ENCODE measurements at regions not wholly inside any gene's neighbourhood (a gene's known extent, or its start where the extent isn't known, plus 50 kb on each side); places are given as distances from the start of the nearest gene placed in this dataset.
A peak's percentile ranks its signal among the peaks of the same experiment; 100 is the strongest.

DNA sequence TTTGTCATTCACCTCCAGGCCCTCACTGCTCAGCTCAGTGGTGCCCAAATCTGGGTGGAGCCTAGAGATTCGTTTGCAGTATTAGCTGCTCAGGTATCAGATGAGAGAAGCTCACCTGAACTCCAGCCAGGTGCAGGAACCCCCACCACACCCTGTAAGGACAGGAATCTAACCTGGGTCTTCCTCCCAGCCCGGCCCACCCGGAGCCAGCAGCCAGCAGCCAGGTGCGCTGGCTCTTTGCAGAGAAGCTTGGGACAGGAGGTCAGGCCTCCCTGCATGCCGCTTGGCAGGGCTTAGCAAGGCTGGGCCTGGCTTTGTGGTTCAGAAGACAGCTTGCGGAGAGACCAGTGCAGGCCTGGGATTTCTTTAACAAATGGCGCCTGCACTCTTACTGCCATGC is 125.6 kb upstream of the MYL2 start:
- Histone ChIP-seq H4K5ac (ENCODE audit: insufficient read length, low read depth, low read length) (no peak overlapping the region), H3K36me3 (ENCODE audit: control insufficient read depth in 2 of 4, insufficient read depth in 4 of 4, low read length in 3 of 4) (no peaks in the 10 kb centered on the region), H2BK5ac (ENCODE audit: low read depth, low read length) (no peak overlapping the region), H3K14ac (ENCODE audit: insufficient read length) (no peak overlapping the region), H3K23me2 (ENCODE audit: low read depth, low read length) (peaks cover 2% of the 10 kb centered on the region; the same call in 1 of the 2 replicates), H3K27me3 (replicated peaks in 1 of 4; ENCODE audit: control insufficient read depth in 3 of 4, extremely low read depth in 1 of 4, insufficient read depth in 3 of 4, low read length in 3 of 4) (no peaks in the 10 kb centered on the region), H4K8ac (ENCODE audit: extremely low read depth, insufficient read depth, low read length) (no peak overlapping the region), H3K4me2 (ENCODE audit: insufficient read depth in 1 of 2, low read depth in 2 of 2, low read length in 2 of 2) (no peak overlapping the region), H3K4me1 (replicated peaks in 1 of 4; ENCODE audit: control insufficient read depth in 3 of 4, insufficient read depth in 4 of 4, low read length in 3 of 4) (peaks cover 0 to 3% (median under 1%) of the 10 kb centered on the region in 4 experiments; a peak in 2 of 7 replicates), H3K56ac (replicated peaks; ENCODE audit: insufficient read length, low read depth, low read length) (no peak overlapping the region), H3K27ac (ENCODE audit: low read depth, low read length) (no peak overlapping the region), H3K4me3 (ENCODE audit: extremely low read depth in 1 of 4, insufficient read depth in 2 of 4, low read depth in 3 of 4, low read length in 4 of 4) (no peak overlapping the region), H3K9ac (replicated peaks in 1 of 4; ENCODE audit: extremely low read depth in 1 of 4, low read depth in 3 of 4, low read length in 3 of 4) (no peak overlapping the region), H2AFZ (ENCODE audit: low read length) (no peak overlapping the region), H4K20me1 (replicated peaks in 1 of 2; ENCODE audit: control insufficient read depth in 1 of 2, insufficient read depth in 2 of 2, low read length in 2 of 2) (peaks cover 4 to 12% of the 10 kb centered on the region in 2 experiments), H3K79me2 (ENCODE audit: control insufficient read depth in 1 of 2, insufficient read depth in 2 of 2, low read length in 2 of 2) (peaks cover 0 to 7% of the 10 kb centered on the region in 2 experiments; a peak in 1 of 4 replicates), H2AK5ac (ENCODE audit: low read depth, low read length) (no peak overlapping the region), H3K79me1 (ENCODE audit: low read depth, low read length) (peaks cover 4% of the 10 kb centered on the region; the same call in 1 of the 2 replicates), H2BK20ac (ENCODE audit: low read length) (no peak overlapping the region), H4K91ac (replicated peaks; ENCODE audit: insufficient read length, low read length) (no peak overlapping the region), H3K9me3 (ENCODE audit: insufficient read depth in 2 of 2, low read depth in 1 of 2, low read length in 1 of 2) (no peaks in the 10 kb centered on the region), H2BK15ac (ENCODE audit: low read length) (no peak overlapping the region), H3K4ac (replicated peaks; ENCODE audit: insufficient read length, low read depth, low read length) (no peak overlapping the region), H2BK12ac (ENCODE audit: low read depth, low read length) (no peak overlapping the region), H2BK120ac (replicated peaks; ENCODE audit: low read depth, low read length) (no peak overlapping the region), H3K23ac (ENCODE audit: insufficient read length) (no peak overlapping the region), H3K18ac (ENCODE audit: extremely low read depth, low read length) (peak overlapping the region; percentile 16; the same call in 1 of the 2 replicates)
- DNase-seq (ENCODE audit: low read depth in 1 of 2, low spot score in 2 of 2), result no peak
- TF ChIP-seq TEAD4 (IDR thresholded peaks at IDR 0.05; ENCODE audit: low read depth, low read length), result no peak
- TF ChIP-seq SIRT6 (IDR thresholded peaks at IDR 0.05; ENCODE audit: low read length), result no peak
- TF ChIP-seq, protein P1, sequence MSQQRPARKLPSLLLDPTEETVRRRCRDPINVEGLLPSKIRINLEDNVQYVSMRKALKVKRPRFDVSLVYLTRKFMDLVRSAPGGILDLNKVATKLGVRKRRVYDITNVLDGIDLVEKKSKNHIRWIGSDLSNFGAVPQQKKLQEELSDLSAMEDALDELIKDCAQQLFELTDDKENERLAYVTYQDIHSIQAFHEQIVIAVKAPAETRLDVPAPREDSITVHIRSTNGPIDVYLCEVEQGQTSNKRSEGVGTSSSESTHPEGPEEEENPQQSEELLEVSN (IDR thresholded peaks at IDR 0.05), result no peak
- TF ChIP-seq CREB1 (IDR thresholded peaks at IDR 0.05), result no peak
- TF ChIP-seq SIX5 (IDR thresholded peaks at IDR 0.05; ENCODE audit: low read depth, low read length), result no peak
- TF ChIP-seq KDM5A (IDR thresholded peaks at IDR 0.05; ENCODE audit: low read length), result no peak
- no peak for TF ChIP-seq SP2 (IDR thresholded peaks at IDR 0.05; ENCODE audit: low read length)
- WGBS, 2 experiments (ENCODE audit: extremely low coverage in 1 of 2, insufficient coverage in 1 of 2, insufficient read length in 1 of 2, insufficient replicate concordance in 2 of 2, low coverage in 1 of 2, low lambda C conversion rate in 2 of 2, missing lambda C conversion rate in 1 of 2), result 90% methylated on average over 7 of the region's 7 CpGs; no CpG with 5 or more reads in 1 of the 2 experiments
- FAIRE-seq, result no peak
- ChIA-PET POLR2A (ENCODE audit: partially characterized antibody) (interaction anchor here (0.8 to 3.0 kb wide), 3 partner anchors 9 to 110 kb away, joined by 3 to 15 read pairs (median 3); no protein-coding TSS in a partner anchor), CTCF (ENCODE audit: partially characterized antibody) (interaction anchor here (0.9 to 2.5 kb wide), 5 partner anchors 9 to 253 kb away, joined by 4 to 10 read pairs (median 6); no protein-coding TSS in a partner anchor)
